ENCODE measurements at regions not wholly inside any gene's neighbourhood (a gene's known extent, or its start where the extent isn't known, plus 50 kb on each side); places are given as distances from the start of the nearest gene placed in this dataset.

DNA sequence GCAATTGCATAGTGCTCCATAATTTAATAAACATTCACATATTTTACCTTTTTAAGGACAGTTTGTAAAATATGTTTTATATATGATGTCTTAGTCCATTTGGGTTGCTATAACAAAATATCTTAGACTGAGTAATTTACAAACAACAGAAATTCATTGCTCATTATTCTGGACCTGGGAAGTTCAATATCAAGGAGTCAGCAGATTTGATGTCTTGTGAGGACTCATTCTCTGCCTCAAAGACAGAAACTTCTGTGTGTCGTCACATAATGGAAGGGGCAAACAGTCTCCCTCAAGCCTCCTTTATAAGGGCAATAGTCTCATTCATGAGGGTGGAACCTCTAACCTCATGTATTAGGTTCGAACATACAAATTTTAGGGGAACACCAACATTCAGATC, 455.9 kb downstream of the TAF11L14 start:
- DNase-seq (ENCODE audit: low read depth, low spot score): no peak

DNA sequence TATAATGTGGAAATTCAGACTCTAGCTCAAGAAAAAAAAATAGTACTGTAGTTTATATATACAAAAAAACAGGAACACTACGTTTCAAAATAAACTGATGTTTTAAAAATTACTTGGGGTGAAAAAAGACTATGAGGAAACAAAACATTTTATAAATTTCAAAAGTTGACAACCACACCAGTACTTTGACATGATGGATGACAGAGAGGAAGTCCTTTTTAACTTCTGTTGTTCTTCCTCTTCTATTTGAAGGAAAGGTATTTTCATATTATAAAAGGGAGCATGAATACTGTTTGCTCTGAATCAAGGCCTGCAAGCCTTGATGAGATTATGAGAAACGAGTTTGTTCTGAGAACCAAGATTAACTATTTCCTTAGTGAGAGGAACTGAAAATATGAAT, 456.9 kb downstream of the TAF11L14 start:
- Histone ChIP-seq H3K36me3 (ENCODE audit: control insufficient read depth, insufficient read depth, low read length) (no peaks in the 10 kb centered on the region), H3K27ac (ENCODE audit: low read length) (no peak overlapping the region), H3K27me3 (ENCODE audit: control insufficient read depth, insufficient read depth, low read length) (no peaks in the 10 kb centered on the region), H3K4me1 (ENCODE audit: control insufficient read depth, insufficient read depth, low read length) (no peaks in the 10 kb centered on the region), H3K9me3 (ENCODE audit: control insufficient read depth, insufficient read depth, low read depth, low read length) (no peaks in the 10 kb centered on the region), H3K4me3 (ENCODE audit: low read depth in 2 of 2, low read length in 2 of 2) (no peak overlapping the region)
- POLR2A ChIA-PET: no interaction called here
- ATAC-seq: no peak
- in situ Hi-C loops (cut with HindIII; ENCODE audit: low pct_unique_long_range_greater_than_20kb, low sequenced_read_pairs): no loop called here
- TF ChIP-seq, protein P1, sequence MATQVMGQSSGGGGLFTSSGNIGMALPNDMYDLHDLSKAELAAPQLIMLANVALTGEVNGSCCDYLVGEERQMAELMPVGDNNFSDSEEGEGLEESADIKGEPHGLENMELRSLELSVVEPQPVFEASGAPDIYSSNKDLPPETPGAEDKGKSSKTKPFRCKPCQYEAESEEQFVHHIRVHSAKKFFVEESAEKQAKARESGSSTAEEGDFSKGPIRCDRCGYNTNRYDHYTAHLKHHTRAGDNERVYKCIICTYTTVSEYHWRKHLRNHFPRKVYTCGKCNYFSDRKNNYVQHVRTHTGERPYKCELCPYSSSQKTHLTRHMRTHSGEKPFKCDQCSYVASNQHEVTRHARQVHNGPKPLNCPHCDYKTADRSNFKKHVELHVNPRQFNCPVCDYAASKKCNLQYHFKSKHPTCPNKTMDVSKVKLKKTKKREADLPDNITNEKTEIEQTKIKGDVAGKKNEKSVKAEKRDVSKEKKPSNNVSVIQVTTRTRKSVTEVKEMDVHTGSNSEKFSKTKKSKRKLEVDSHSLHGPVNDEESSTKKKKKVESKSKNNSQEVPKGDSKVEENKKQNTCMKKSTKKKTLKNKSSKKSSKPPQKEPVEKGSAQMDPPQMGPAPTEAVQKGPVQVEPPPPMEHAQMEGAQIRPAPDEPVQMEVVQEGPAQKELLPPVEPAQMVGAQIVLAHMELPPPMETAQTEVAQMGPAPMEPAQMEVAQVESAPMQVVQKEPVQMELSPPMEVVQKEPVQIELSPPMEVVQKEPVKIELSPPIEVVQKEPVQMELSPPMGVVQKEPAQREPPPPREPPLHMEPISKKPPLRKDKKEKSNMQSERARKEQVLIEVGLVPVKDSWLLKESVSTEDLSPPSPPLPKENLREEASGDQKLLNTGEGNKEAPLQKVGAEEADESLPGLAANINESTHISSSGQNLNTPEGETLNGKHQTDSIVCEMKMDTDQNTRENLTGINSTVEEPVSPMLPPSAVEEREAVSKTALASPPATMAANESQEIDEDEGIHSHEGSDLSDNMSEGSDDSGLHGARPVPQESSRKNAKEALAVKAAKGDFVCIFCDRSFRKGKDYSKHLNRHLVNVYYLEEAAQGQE (IDR thresholded peaks at IDR 0.05; ENCODE audit: insufficient read depth in 1 of 2, low read depth in 2 of 2, low read length in 1 of 2): no peak
- TF ChIP-seq SIN3A (IDR thresholded peaks at IDR 0.05; ENCODE audit: borderline replicate concordance, insufficient read depth, low read depth, low read length) (no peak), POLR2AphosphoS5 (IDR thresholded peaks at IDR 0.05; ENCODE audit: low read depth, low read length) (no peak), TCF7L2 (IDR thresholded peaks at IDR 0.05; ENCODE audit: low read depth, low read length) (no peak)
- TF ChIP-seq, protein P2, sequence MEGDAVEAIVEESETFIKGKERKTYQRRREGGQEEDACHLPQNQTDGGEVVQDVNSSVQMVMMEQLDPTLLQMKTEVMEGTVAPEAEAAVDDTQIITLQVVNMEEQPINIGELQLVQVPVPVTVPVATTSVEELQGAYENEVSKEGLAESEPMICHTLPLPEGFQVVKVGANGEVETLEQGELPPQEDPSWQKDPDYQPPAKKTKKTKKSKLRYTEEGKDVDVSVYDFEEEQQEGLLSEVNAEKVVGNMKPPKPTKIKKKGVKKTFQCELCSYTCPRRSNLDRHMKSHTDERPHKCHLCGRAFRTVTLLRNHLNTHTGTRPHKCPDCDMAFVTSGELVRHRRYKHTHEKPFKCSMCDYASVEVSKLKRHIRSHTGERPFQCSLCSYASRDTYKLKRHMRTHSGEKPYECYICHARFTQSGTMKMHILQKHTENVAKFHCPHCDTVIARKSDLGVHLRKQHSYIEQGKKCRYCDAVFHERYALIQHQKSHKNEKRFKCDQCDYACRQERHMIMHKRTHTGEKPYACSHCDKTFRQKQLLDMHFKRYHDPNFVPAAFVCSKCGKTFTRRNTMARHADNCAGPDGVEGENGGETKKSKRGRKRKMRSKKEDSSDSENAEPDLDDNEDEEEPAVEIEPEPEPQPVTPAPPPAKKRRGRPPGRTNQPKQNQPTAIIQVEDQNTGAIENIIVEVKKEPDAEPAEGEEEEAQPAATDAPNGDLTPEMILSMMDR (IDR thresholded peaks at IDR 0.05): no peak
- intact Hi-C loops (cut with micrococcal nuclease; ENCODE audit: unreplicated experiment): no loop called here
- CTCF ChIA-PET: no interaction called here
- BruUV-seq (replicated peaks): no TSS peak
- DNase-seq (ENCODE audit: low read depth, low spot score): no peak

More for the DNA sequence above, 455.9 kb downstream of the TAF11L14 start:
- intact Hi-C loops (cut with micrococcal nuclease; ENCODE audit: unreplicated experiment): no loop called here
- CTCF ChIA-PET: no interaction called here
- Histone ChIP-seq H3K4me3 (ENCODE audit: low read depth in 2 of 2, low read length in 2 of 2) (no peak overlapping the region), H3K27ac (ENCODE audit: low read length) (no peak overlapping the region), H3K4me1 (ENCODE audit: control insufficient read depth, insufficient read depth, low read length) (no peaks in the 10 kb centered on the region), H3K27me3 (ENCODE audit: control insufficient read depth, insufficient read depth, low read length) (no peaks in the 10 kb centered on the region), H3K9me3 (ENCODE audit: control insufficient read depth, insufficient read depth, low read depth, low read length) (no peaks in the 10 kb centered on the region), H3K36me3 (ENCODE audit: control insufficient read depth, insufficient read depth, low read length) (no peaks in the 10 kb centered on the region)
- POLR2A ChIA-PET: no interaction called here
- TF ChIP-seq TCF7L2 (IDR thresholded peaks at IDR 0.05; ENCODE audit: low read depth, low read length) (no peak), POLR2AphosphoS5 (IDR thresholded peaks at IDR 0.05; ENCODE audit: low read depth, low read length) (no peak), SIN3A (IDR thresholded peaks at IDR 0.05; ENCODE audit: borderline replicate concordance, insufficient read depth, low read depth, low read length) (no peak)
- TF ChIP-seq, protein P1 (IDR thresholded peaks at IDR 0.05; ENCODE audit: insufficient read depth in 1 of 2, low read depth in 2 of 2, low read length in 1 of 2): no peak
- TF ChIP-seq, protein P2 (IDR thresholded peaks at IDR 0.05): no peak
- in situ Hi-C loops (cut with HindIII; ENCODE audit: low pct_unique_long_range_greater_than_20kb, low sequenced_read_pairs): no loop called here
- no TSS peak for BruUV-seq (replicated peaks)
- ATAC-seq: no peak
